DMS 273 (cell line): ENCODE measurements at regions not wholly inside any gene's neighbourhood (a gene's known extent, or its start where the extent isn't known, plus 50 kb on each side); places are given as distances from the start of the nearest gene placed in this dataset.

Experiments used
- DNase-seq: peaks from one replicate; lab custom pipeline; 2025; ENCODE audit not compliant: unreplicated experiment; lab: John Stamatoyannopoulos, UW

DNA sequence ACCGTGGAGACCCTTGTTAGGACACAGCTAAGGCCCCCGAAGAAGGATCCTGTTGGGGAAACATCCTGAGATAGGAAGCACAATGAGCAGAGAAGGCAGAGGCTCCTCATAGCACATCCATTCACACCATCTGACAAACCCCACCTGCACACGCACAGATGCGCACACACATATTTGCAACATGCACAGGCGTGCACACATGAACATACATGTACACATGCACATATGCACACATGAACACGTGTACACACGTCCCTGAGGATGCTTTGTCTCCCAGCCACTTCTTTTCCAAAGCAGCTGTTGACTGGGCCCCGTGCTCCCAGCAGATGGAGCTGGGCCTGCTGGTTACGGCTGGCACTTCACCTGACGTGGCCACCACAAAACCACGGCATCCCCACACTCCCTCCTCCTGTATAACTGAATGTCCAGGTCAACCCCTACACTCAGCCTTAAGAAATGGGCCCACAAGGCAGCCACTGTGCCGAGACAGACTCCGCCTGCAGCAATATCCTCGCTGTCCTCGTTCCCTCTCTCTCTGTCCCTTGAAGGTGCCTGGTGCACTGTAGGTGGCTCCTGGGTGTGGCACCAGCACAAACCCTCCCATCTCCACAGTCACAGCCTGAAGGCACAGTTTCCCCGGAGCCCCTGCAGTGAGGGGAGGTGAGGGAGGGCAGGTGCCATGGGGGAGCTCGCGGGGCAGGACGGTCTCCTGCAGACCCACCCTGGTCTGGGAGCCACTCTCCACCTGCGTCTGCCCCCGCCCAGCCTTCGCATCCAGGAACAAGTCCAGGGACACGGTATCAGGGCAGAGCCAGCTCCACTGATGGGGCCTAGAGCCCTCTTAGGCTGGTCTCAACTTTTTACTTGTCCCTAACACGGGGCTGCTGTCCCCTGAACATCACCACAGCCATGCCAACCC is 183.0 kb downstream of the RBFOX3 start:
- DNase-seq, result no peak

DNA sequence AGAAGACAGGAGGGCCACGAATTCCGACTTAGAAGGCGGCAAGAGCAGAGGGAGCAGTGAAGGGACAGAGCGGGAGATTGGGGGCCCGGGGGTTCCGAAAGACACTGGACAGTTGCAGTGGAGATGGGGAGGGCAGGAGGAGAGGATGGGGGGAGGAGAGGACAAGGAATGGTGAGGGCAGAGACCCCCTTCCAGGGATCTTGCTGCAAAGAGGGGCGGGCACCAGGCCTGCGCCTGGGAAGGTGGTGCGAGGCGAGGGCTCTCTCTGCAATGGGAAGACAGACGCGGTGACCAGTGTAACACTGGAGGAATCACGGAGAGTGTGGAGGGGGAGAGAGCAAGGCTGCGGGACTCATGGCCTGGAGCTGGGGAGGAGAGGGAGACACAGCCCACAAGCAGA is 185.2 kb downstream of the RBFOX3 start:
- DNase-seq, result no peak

DNA sequence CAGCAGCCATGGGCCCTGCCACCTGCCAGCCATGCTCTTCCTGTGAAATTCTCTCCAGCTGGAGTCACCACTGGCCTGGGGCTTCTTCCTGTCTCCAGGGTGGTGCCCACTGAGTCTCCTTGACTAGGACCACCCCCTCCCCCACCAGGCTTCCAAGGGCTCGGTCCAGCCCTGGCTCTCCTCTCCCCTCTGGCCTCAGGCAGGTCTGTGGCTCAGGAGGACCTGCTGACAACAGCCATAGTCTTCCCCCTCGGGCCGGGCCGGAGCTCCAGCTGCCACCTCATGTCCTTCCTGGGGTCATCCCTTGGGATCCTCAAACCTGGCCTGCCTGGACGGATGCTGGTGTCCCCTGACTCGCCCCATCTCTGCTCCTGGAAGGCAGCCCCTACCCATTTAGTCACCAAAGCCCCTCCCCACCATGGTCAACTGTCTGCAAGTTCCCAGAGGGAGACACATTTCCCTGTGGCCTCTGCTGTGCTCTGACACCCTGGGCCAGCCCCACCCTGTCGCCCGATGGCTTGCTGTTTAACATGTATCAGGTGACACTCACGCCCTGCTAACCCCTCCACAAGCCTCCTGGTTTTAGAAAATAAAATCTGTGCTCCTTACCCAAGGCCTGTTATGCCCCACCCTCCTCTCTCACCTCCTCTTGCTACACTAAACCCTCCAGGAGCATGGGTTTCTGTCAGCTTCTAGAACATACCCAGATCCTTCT is 186.2 kb downstream of the RBFOX3 start:
- DNase-seq, result no peak

DNA sequence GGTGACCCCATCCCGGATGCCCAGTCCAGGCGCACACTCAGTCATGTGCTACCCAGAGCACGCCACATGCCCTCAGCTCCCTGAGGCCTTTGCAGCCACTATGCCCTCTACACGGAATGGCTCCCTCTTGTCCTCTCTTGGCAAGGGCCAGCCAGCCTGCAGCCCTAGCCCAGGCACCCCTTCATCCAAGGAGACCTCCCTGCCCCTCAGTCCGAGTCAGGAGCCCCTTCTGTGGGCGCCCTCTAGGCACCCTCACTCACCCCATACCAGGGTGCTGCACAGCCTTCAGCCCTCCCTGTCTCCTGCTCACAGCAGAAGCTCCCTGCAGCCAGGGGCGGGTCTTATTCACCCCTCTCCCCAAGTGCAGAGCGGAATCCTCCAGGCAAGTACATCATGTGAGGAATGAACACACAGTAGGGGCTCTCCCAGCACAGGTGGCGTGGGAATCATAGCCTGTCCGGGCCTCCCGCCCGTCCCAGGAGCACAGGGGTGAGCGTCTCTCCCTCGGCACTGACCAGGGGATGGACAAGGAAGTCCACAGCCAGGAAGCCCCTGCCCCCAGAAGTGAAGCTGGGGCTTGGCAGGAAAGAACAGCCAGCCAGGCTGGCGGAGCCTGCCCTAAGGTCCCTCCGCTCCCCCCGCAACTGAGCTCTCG is 186.9 kb downstream of the RBFOX3 start:
- no peak for DNase-seq

DNA sequence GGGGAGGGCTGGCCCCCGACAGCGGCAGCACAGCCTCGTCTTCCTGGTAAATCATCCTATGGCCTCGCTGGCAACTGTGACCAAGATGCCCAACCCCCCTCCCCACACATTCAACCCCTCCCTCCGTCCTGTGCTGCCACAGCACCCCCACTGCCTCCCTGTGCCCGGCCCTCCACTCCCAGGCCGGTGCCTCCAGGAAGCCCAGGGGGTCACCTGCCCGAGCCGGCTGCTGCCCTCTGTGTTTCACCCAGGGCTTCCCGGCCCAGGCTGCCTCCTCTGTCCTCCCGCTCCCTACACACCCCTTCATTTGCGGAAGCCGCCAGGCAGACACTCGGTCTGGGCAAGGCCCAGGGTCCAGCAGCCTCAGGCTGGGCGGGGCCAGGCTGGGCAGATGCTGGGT is 188.6 kb downstream of the RBFOX3 start:
- DNase-seq, result no peak

DNA sequence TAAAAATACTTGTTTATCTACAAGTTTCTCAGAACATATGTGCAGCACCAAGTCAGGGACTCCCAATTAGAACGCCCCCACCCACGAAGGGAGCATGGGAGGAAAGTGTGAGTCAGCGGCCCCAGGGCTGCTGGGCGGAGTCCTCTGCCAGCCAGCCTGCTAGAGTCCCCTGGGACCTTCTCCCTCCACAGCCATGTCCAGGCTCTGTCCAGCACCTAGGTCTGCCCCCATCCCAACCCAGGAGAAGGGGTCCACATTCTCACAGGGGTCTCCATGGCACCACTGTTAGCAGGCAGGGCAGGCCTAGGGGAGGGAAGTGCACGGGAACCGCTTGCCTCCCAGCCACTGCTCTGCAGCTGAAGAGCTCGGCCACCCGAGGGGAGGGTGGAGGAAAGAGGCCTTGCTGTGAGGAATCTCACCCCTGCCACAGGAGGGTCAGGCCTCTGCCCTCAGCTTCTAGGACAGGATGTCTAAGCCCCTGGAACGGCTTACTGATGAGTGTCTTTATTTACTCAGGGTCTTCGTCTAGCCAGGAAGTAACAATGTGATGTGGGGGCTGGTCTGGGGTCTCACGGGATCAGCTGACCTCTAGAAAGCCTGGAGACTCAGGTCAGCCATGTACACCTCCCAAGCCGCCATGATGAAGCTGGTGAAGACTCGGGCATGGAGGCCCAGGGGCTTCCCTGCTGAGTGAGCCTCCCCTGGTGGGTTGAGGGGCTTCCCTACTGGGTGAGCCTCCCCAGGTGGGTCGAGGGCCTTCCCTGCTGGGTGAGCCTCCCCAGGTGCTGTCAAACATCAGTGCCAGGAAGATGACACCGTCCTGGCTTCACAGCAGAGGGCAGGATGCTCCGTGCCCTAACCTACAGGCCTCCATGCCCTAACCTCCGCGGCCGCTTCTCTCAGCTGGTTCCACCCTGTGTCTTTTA is 190.3 kb downstream of the RBFOX3 start:
- DNase-seq, result peak; percentile 53

DNA sequence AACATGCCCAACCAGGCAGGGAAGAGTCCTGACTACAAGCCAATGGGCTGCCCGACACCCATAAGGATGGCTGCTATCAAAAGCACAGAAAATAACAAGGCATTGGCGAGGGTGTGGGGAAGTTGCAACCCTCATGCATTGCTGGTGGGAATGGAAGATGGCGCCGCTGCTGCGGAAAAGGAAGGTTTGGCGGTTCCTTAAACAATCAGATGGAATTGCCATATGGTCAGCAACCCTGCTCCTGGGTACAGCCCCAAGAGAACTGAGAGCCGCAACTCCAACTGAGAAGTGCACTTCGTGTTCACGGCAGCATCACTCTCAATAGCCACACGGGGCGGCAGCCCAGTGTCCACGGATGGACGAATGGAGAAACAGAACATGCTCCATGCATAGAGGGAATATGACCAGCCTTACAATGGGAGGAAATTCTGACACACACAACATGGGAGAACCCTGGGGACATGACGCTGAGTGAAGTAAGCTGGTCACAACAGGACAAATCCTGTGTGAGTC is 193.3 kb downstream of the RBFOX3 start:
- peak; percentile 34 for DNase-seq

DNA sequence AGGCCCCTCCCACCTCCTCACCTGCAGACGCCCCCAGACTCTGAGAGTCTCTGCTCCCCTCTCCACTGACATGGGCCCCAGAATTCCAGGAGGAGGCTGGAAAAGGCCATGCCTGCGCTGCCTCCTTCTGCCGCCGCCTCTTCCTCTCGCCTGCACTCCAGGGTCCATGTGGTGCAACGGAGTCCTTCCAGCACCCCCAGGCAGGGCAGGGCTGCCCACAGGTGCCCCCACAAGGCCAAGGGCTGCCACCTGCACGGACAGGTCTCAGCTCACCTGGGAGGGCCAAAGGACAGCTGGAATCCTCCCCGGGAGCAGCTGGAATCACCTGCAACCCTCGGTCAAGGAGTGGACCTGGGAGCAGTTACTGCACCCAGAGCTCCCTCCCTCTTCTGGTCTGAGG is 194.9 kb downstream of the RBFOX3 start:
- DNase-seq, result no peak

DNA sequence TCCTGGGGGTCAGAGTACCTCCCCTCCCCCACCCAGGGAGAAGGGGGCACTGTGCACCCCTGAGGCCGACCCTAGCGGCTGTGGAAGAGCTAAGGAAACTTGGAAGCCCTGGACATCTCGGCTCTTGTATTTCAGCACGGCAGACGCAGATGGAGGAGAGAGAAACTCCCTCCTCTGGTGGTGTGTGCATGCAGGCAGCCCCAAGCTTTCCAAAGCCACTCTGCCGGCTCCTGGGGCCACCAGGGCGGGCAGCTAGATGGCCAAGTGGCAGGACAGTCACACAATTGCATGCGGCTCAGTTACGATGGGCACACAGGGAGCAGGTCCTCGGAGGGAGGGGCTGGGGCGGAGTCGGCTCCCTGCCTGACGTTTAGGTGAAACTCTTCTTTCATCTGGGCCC is 195.5 kb downstream of the RBFOX3 start:
- peak; percentile 36 for DNase-seq

DNA sequence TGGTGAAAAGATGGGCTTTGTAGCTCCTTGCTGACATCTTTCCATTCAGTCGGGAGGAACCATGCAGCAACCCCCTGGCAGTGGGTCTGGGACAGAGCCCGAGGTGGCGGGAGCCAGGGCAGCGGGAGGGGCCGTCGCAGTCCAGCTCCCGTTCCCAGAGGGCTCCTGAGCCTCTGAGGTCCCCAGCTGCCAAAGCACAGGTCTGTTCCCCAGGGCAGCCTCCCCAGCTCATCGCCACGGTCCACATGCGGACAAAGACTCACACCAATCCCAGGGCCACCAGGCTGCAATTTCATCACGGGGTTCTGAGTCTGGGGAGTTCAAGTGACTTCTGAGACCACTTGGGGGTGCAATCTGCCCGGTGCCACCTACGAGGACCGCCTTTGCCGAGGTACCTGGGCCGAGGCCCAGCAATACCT is 196.0 kb downstream of the RBFOX3 start:
- peak; percentile 44 for DNase-seq

DNA sequence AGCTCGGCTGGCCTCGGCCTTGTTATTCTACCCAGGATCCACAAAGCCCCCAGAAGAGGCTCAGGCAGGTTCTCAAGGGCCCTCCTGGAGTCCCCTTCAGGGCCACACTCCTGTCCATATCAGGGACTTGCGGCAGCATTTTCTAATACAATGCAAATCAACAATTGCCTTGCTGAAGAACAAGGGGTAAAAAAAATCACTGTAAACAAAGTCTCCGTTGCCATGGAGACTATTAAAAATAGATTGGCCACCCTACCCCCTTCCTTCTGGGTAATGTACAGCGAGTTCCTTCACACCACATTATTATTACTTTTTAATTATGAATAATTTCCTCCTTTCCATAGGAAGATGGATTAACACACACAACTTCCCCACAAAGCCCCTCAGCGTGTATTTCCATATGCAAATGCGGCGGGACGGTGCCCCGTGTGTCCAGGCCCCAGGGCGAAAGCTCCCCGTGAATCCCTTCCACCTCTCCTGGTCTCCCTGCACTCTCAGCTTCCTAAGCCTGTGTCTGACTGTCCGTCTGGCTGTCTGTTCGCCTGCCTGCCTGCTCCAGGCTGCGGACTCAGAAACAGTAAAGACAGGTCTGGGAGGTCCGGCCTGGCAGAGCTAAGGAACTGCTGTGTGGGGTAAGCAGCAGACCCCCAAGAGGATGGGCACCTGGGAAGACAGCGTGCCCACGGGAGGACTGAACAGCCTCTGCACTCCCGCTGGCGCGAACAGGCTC is 196.6 kb downstream of the RBFOX3 start:
- DNase-seq, result peak; percentile 54

DNA sequence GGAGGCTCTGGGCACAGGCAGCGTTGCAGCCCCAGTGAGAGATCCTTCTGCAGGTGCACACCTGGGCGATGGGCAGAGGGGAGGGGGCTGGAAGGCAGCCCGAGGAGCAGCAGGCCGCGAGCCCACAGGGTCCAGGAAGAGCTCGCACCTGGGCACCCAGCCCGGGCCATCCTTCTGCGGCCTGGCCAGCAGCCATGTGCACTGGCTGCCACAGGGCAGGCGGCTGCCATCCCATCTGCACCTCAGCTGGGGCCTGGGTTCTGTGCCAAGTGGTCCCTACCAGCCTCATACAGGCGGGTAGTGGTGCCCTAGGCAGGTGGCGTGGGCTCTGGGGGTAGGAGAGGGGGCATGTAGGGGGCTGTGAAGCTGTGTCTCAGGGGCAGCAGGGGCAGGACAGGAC is 197.2 kb downstream of the RBFOX3 start:
- DNase-seq, result peak; percentile 94

DNA sequence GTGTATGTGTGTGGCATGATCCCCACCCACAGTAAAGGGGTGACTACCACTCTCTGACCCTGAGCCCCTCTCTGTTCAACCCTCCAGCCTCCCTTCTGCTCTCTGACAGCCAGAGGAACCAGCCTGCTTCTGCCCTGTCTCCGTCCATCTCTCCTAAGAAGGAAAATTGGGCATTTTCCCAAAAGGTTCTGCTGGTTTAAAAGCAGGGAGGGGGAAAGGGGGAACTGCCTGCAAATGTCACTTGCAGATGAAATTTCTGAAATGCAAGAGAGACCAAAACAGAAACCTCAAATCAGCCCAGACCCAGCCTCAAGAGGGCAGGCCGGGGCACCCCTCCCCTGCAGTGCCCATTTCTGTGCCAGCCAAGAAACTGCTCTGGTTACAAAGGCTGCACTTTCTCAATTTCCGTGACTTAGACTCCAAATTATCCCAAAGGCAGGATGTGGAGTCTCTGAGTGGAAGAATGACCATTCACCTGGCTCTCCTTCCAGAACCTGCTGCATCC is 197.9 kb downstream of the RBFOX3 start:
- peak; percentile 45 for DNase-seq

DNA sequence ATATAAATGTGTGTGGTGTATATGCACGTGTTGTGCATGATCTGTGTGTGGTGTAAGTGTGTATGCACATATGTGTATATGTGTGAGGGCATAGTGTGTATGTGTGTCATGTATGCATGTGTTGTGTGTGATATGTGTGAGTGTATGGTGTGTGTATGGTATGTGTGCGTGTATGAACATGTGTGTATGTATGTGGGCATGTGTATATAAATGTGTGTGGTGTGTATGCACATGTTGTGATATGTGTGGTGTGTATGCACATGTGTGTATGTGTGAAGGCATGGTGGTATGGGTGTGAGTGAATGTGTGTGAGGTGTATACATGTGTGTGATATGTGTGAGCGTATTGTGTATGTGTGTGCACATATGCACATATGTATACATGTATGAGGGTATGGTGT is 198.7 kb downstream of the RBFOX3 start:
- no peak for DNase-seq

DNA sequence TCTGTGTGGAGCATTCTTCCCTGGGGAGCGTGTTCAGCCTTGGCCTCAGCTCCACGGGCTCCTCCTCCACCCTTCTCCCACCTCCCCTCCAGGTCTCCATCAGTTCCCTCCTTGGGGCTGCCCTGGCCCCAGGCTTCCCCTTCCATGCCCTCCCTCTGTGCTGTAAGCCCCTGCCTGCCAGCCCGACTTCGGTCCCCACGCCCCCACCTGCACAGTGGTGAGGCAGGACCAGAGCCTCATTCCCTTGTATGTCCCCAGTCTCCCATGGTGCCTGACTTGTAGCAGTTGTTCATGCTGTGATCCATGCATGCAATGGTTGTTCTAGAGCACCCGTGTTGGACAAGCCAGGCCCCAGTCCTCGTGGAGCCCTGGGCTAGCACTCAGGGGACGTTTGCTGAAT is 199.4 kb downstream of the RBFOX3 start:
- DNase-seq, result no peak

DNA sequence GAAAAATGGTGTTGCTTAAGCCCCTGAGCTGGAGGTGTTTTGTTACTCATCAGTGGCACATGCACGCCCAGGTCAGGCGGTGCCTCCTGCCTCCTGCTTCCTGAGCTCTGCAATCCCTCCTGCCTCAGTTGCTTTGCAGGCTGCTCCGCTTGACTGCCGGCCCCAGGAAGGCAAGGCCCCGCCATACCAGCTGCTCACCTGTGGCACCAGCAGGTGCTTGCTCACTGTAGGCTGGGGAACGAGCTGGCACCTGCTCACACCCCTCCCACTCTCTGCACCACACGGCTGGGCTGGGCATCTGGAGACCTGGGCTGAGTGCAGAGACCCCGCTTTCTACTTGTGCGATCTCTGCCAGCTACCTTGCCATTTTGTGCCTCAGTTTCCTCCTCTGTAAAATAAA is 200.2 kb downstream of the RBFOX3 start:
- no peak for DNase-seq

DNA sequence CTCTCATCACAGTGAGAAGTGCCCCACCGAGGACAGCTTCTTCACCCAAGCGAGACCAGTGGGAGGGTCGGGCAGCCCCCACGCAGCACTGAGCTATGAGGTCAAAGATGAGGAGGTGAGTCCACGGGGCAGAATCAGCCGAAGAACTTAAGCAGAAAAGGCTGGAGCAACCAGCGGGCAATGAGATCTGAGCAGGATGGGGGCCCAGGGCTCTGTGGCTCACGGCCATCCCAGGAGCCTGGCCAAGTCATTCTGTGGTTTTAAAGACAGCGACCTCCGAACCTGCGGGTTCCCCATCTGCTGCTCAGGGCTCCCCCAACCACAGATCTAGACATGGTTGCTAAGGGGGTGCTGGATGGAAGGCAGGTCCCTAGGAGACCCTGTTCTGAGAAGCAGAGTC is 202.6 kb downstream of the RBFOX3 start:
- DNase-seq, result no peak

DNA sequence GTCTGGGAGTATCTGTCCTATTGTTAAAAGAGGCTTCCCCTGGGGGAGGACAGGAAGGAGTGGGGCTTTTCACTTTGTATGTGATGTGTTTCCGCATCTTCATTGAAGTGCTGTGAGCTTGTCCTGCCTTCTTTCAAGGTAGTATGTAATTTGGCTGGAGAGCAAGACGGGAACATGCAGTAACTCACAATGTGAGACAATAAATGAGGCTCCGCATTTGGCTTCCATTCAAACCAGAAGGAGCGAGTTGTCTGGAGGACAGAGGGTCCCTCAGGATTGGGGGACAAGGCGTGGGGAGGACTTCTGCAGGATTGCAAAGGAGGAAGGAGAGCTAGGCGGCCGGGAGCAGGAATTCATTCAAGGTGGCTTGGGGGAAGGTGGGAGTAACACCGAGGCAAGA is 203.5 kb downstream of the RBFOX3 start:
- no peak for DNase-seq

DNA sequence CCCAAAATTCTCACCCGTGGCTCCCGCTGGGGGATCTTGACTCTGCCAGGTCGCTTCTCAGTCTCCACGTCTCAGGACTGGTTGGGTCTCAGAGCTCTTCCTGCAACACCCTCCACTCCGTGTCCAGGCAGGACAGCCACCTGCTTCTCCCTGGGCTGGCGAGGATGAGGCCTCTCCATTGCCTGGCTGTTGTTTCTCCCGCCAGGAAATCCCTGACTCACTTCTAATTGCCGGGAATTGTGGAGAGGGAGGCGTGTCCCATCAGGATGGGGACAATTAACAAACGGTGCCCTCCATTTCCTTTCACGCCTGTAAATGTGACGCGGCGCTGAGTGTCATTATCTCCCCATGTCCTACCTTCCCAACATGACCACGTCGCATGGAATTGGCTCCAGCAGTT is 204.5 kb downstream of the RBFOX3 start:
- DNase-seq, result no peak

DNA sequence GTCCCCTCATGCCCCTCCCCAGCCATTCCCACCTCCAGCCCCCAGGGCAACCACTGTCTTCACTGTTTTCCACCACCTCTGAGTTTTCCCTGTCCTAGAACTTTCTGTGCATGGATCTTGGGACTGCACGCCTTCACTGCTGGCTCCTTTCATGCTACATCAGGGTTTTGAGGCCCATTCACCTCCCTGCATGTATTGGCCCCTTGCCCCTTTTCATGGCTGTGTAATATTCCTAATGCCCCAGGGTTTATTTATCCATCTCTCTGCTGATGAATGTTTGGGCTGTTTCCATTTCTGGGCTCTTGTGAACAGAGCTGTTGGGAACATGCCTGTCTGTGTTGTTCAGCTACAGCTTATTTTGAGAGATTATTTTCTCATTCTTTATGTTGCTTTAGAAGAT is 205.0 kb downstream of the RBFOX3 start:
- no peak for DNase-seq
